HepG2 (cell line): ENCODE measurements at regions not wholly inside any gene's neighbourhood (a gene's known extent, or its start where the extent isn't known, plus 50 kb on each side); places are given as distances from the start of the nearest gene placed in this dataset.

Experiments used
- ATAC-seq: fragments of 200-7000 bp; cut with Tn5 transposase; 3 replicates; pipeline ENCODE4 v1.9.1; 2020; ENCODE audit warnings: mild to moderate bottlenecking, moderate library complexity
- BruUV-seq: library from RNA; stranded (reverse); fragments of 400-500 nt; replicated peaks from 2 replicates; lab custom pipeline; 2021; lab: Mats Ljungman, UMichigan
- CTCF ChIA-PET: fragments of 300-600 bp; formaldehyde crosslinking; extraction: SDS; loops from one replicate; lab custom pipeline; 2021; ENCODE audit warnings: low total read pairs, inconsistent platforms, low intra/inter-chr PET ratio; lab: Yijun Ruan, JAX
- POLR2A ChIA-PET: fragments of 350-600 bp; sonication (Branson Sonifier 250); formaldehyde crosslinking; loops from one replicate; lab custom pipeline; 2020; ENCODE audit warnings: antibody characterized with exemption, inconsistent platforms; lab: Yijun Ruan, JAX
- DNase-seq: peaks from one replicate; pipeline ENCODE4 v3.0.0-alpha.2; 2015; ENCODE audit warnings: low spot score
- FAIRE-seq: peaks from 3 replicates; lab custom pipeline; 2011; peaks lifted over from hg19 to GRCh38; lab: Jason Lieb, UNC
- H2AFZ ChIP-seq: one replicate; pipeline ENCODE4 v1.6.1; 2011; ENCODE audit warnings: low read length, inconsistent platforms
- H3K27ac ChIP-seq: fragments of 300-600 bp; 3 replicates; pipeline ENCODE4 v1.8.0; 2011; ENCODE audit warnings: mixed run types, mild to moderate bottlenecking, mixed read lengths, low read length, inconsistent platforms; ENCODE audit not compliant: insufficient read depth; ENCODE audit errors: extremely low read length
- H3K27me3 ChIP-seq, 2 experiments: fragments of 200-600 bp in 1 of 2; 2 replicates in 1 of 2; 3 replicates in 1 of 2; pipeline versions ENCODE4 v1.6.0 to v1.8.0; 2011; ENCODE audit warnings: low read length in 2 of 2, mild to moderate bottlenecking in 2 of 2, moderate library complexity in 2 of 2, inconsistent platforms in 1 of 2; ENCODE audit not compliant: insufficient read depth in 2 of 2, control insufficient read depth in 1 of 2
- H3K36me3 ChIP-seq, 2 experiments: fragments of 200-600 bp in 1 of 2; replicated peaks in 1 of 2; 2 replicates in 1 of 2; 3 replicates in 1 of 2; pipeline versions ENCODE4 v1.5.1 to v1.8.0; 2011; ENCODE audit warnings: low read length in 2 of 2, inconsistent platforms in 1 of 2; ENCODE audit not compliant: insufficient read depth in 2 of 2, control insufficient read depth in 1 of 2
- H3K4me1 ChIP-seq: 2 replicates; pipeline ENCODE4 v1.5.1; 2012; ENCODE audit warnings: low read length, inconsistent platforms; ENCODE audit not compliant: insufficient read depth
- H3K4me2 ChIP-seq: 2 replicates; pipeline ENCODE4 v1.6.0; 2011; ENCODE audit warnings: low read depth, low read length, inconsistent platforms
- H3K4me3 ChIP-seq, 3 experiments: fragments of 200-600 bp in 1 of 3; sonication (generic), shearing (Covaris generic) in 1 of 3; replicated peaks in 1 of 3; 2 replicates each; pipeline ENCODE4 v1.5.1; 2011 to 2016; ENCODE audit warnings: low read length in 3 of 3, inconsistent platforms in 2 of 3, low read depth in 2 of 3, mild to moderate bottlenecking in 2 of 3, control low read depth in 1 of 3, mixed read lengths in 1 of 3; ENCODE audit not compliant: insufficient read depth in 1 of 3
- H3K79me2 ChIP-seq: one replicate; pipeline ENCODE4 v1.6.1; 2011; ENCODE audit warnings: low read length, inconsistent platforms; ENCODE audit not compliant: insufficient read depth
- H3K9ac ChIP-seq: 2 replicates; pipeline ENCODE4 v1.6.0; 2011; ENCODE audit warnings: mild to moderate bottlenecking, low read depth, low read length, inconsistent platforms; ENCODE audit not compliant: insufficient read depth
- H3K9me3 ChIP-seq: 2 replicates; pipeline ENCODE4 v1.5.1; 2012; ENCODE audit warnings: mild to moderate bottlenecking, low read length
- H4K20me1 ChIP-seq: 2 replicates; pipeline ENCODE4 v1.6.0; 2011; ENCODE audit warnings: inconsistent platforms, mild to moderate bottlenecking, low read length, moderate library complexity; ENCODE audit not compliant: insufficient read depth
- ADNP ChIP-seq: sonication (generic); formaldehyde crosslinking; IDR thresholded peaks from 2 replicates; pipeline ENCODE4 v1.4.0; 2020; ENCODE audit warnings: missing genetic modification reagents
- ATF7 ChIP-seq, 2 experiments: fragments of 450-650 bp in 1 of 2; sonication (generic) in 1 of 2; formaldehyde crosslinking in 1 of 2; IDR thresholded peaks; 2 replicates each; pipeline versions ENCODE4 v1.4.0 to v1.6.1; 2016 to 2020; ENCODE audit warnings: antibody characterized with exemption in 1 of 2, mild to moderate bottlenecking in 1 of 2, missing genetic modification reagents in 1 of 2
- BRCA1 ChIP-seq: sonication (generic); formaldehyde crosslinking; IDR thresholded peaks from 2 replicates; pipeline ENCODE4 v1.4.0; 2020; ENCODE audit warnings: missing genetic modification reagents
- CCDC6 ChIP-seq: sonication (generic); formaldehyde crosslinking; IDR thresholded peaks from 2 replicates; pipeline ENCODE4 v1.8.1; 2022; ENCODE audit warnings: mild to moderate bottlenecking, missing genetic modification reagents, moderate library complexity
- FOXA3 ChIP-seq: IDR thresholded peaks from 2 replicates; pipeline ENCODE4 v1.6.1; 2016; ENCODE audit warnings: missing genetic modification reagents, missing compliant biosample characterization
- HMG20B ChIP-seq: conservative IDR thresholded peaks from 2 replicates; pipeline ENCODE4 v1.6.1; 2016; ENCODE audit warnings: missing genetic modification reagents, missing compliant biosample characterization
- KLF12 ChIP-seq: sonication (generic); formaldehyde crosslinking; IDR thresholded peaks from 2 replicates; pipeline ENCODE4 v1.4.0; 2020; ENCODE audit warnings: missing genetic modification reagents, borderline replicate concordance
- MED8 ChIP-seq: sonication (generic); formaldehyde crosslinking; IDR thresholded peaks from 2 replicates; pipeline ENCODE4 v1.8.1; 2023; ENCODE audit warnings: mild to moderate bottlenecking, missing genetic modification reagents; ENCODE audit not compliant: insufficient replicate concordance
- MIXL1 ChIP-seq: IDR thresholded peaks from 2 replicates; pipeline ENCODE4 v1.6.1; 2016
- NCOR1 ChIP-seq: fragments of 200-600 bp; sonication (generic); IDR thresholded peaks from 2 replicates; pipeline ENCODE4 v1.7.0; 2017; ENCODE audit warnings: antibody characterized with exemption, low read length, borderline replicate concordance
- PHF20 ChIP-seq: sonication (generic); formaldehyde crosslinking; IDR thresholded peaks from 2 replicates; pipeline ENCODE4 v1.5.0; 2020; ENCODE audit warnings: mild to moderate bottlenecking, missing genetic modification reagents
- PHF5A ChIP-seq: IDR thresholded peaks from one replicate; pipeline ENCODE4 v1.6.1; 2018; ENCODE audit warnings: low read depth, missing genetic modification reagents; ENCODE audit not compliant: unreplicated experiment
- SMAD3 ChIP-seq: sonication (generic); formaldehyde crosslinking; IDR thresholded peaks from 2 replicates; pipeline ENCODE4 v1.4.0; 2020; ENCODE audit warnings: missing genetic modification reagents
- SMC3 ChIP-seq: IDR thresholded peaks from 2 replicates; pipeline ENCODE4 v1.6.1; 2011; ENCODE audit warnings: low read length, improper control_type of control experiment
- TFE3 ChIP-seq: IDR thresholded peaks from 2 replicates; pipeline ENCODE4 v1.6.1; 2016
- ZFP1 ChIP-seq: IDR thresholded peaks from 2 replicates; pipeline ENCODE4 v1.6.1; 2016
- ZNF12 ChIP-seq: sonication (generic); formaldehyde crosslinking; IDR thresholded peaks from 2 replicates; pipeline ENCODE4 v1.5.0; 2020; ENCODE audit warnings: missing genetic modification reagents
- ZNF251 ChIP-seq: sonication (generic); formaldehyde crosslinking; IDR thresholded peaks from 2 replicates; pipeline ENCODE4 v1.9.0; 2021; ENCODE audit warnings: mild to moderate bottlenecking, missing genetic modification reagents
- ZNF547 ChIP-seq: sonication (generic); formaldehyde crosslinking; IDR thresholded peaks from 2 replicates; pipeline ENCODE4 v1.5.1; 2020; ENCODE audit warnings: mild to moderate bottlenecking, missing genetic modification reagents
- ZNF614 ChIP-seq: IDR thresholded peaks from 2 replicates; pipeline ENCODE4 v1.6.1; 2018; ENCODE audit warnings: missing biosample characterization, missing genetic modification reagents, inconsistent platforms, borderline replicate concordance
- ZNF691 ChIP-seq: sonication (generic); formaldehyde crosslinking; IDR thresholded peaks from 2 replicates; pipeline ENCODE4 v1.4.0; 2020; ENCODE audit warnings: missing genetic modification reagents, low read depth, mild to moderate bottlenecking, borderline replicate concordance
- ZNF713 ChIP-seq: sonication (generic); formaldehyde crosslinking; IDR thresholded peaks from 2 replicates; pipeline ENCODE4 v1.4.0; 2020; ENCODE audit warnings: mild to moderate bottlenecking, missing genetic modification reagents
- WGBS: methylation state at CpG from one replicate; pipeline ENCODE4 v1.1.6; 2017; ENCODE audit warnings: low lambda C conversion rate; 5-methylcytosine and 5-hydroxymethylcytosine counted together
- in situ Hi-C: cut with HindIII; loops from 2 replicates; pipeline ENCODE4 v1.10.0; 2017; ENCODE audit warnings: low pct_unique_long_range_greater_than_20kb; ENCODE audit not compliant: extremely low pct_ligation_motif_present
- intact Hi-C: fragments of 100-400 bp; cut with micrococcal nuclease; formaldehyde crosslinking; loops from one replicate; pipeline ENCODE4 v1.10.0; 2022; ENCODE audit not compliant: unreplicated experiment

DNA sequence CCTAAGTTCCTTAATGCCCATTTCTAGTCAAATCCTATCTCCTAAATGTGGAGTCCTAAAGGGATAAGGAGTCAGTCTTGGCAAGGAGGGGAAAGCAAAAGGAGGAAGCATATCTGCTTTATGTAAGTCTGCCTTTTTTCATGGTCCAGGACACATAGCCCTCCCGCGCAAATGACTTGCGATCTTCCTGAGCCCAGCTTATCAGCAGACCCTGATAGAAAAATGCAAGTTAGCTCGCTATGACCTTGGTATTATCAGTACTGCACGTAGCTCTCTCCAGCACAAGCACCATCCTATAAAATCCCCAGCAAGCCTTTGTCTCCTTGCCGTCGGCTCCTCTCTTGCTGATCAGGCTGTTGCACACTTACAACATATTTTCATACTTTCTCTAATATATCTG, 281.4 kb upstream of the KCNH7 start:
- CTCF ChIA-PET, result no interaction called here
- DNase-seq, result no peak
- no peaks in the 10 kb centered on the region for H3K27me3 ChIP-seq
- 16% methylated on average over 7 of the region's 7 CpGs for WGBS
- TF ChIP-seq ATF7 (IDR thresholded peaks at IDR 0.05) (no peak), ATF7 (CRISPR knock-in tag; IDR thresholded peaks at IDR 0.05) (no peak), ADNP (CRISPR knock-in tag) (no peak), ZNF691 (CRISPR knock-in tag) (no peak), HMG20B (CRISPR knock-in tag) (no peak), MIXL1 (CRISPR knock-in tag) (no peak), KLF12 (no peak), ZFP1 (CRISPR knock-in tag) (no peak), NCOR1 (no peak), ZNF547 (CRISPR knock-in tag) (no peak)
- POLR2A ChIA-PET, result no interaction called here
- ATAC-seq, result peak; percentile 54
- H2AFZ ChIP-seq, result no peak overlapping the region
- no peaks in the 10 kb centered on the region for H3K4me1 ChIP-seq
- peak; percentile 23 for FAIRE-seq
- BruUV-seq, result no TSS peak
- H3K4me2 ChIP-seq, result no peak overlapping the region
- no peaks in the 10 kb centered on the region for H3K36me3 ChIP-seq
- intact Hi-C loops, result no loop called here
- H3K4me3 ChIP-seq, result no peak overlapping the region
- no peak overlapping the region for H3K9ac ChIP-seq
- H4K20me1 ChIP-seq, result no peaks in the 10 kb centered on the region
- H3K9me3 ChIP-seq, result no peaks in the 10 kb centered on the region
- no peaks in the 10 kb centered on the region for H3K79me2 ChIP-seq
- no peak overlapping the region for H3K27ac ChIP-seq
- in situ Hi-C loops, result no loop called here

DNA sequence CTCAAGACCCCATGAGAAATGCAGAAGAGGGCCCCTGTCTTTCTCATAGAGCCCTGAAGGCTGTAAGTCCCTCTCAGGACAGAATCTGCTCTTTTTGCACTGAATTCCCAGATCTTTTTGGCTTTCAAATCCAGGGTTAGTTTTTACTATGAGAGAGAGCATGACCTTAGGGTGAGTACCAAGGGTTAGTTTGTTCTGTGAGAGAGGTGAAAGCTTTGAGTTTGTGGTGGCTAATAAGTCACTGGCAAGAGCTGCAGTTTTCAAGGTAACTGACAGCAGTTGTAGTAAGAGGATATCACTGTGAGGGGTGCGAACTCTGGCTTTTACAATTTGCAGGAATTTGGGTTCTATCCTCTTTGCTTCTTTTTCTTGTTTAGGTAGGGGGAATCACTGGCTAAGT, 248.4 kb upstream of the KCNH7 start:
- 39% methylated on average over 1 of the region's 1 CpG for WGBS
- CTCF ChIA-PET, result no interaction called here

More for the DNA sequence above, 248.4 kb upstream of the KCNH7 start:
- Histone ChIP-seq H3K9me3 (no peaks in the 10 kb centered on the region), H4K20me1 (no peaks in the 10 kb centered on the region), H3K4me2 (no peak overlapping the region), H3K9ac (no peak overlapping the region), H2AFZ (no peak overlapping the region), H3K27me3 (no peaks in the 10 kb centered on the region; a peak in 1 of 5 replicates), H3K27ac (no peak overlapping the region), H3K4me1 (no peaks in the 10 kb centered on the region), H3K36me3 (no peaks in the 10 kb centered on the region), H3K4me3 (no peak overlapping the region), H3K79me2 (no peaks in the 10 kb centered on the region)
- no peak for DNase-seq
- POLR2A ChIA-PET, result no interaction called here
- intact Hi-C loops, result no loop called here
- ATAC-seq, result no peak
- FAIRE-seq, result no peak
- no TSS peak for BruUV-seq
- TF ChIP-seq TFE3 (CRISPR knock-in tag) (no peak), SMC3 (no peak), MED8 (CRISPR knock-in tag) (no peak), PHF20 (CRISPR knock-in tag) (no peak), SMAD3 (no peak), ZNF12 (CRISPR knock-in tag) (no peak), BRCA1 (no peak), ZNF547 (CRISPR knock-in tag) (no peak), ZNF614 (CRISPR knock-in tag) (no peak), ZNF251 (CRISPR knock-in tag) (no peak), CCDC6 (CRISPR knock-in tag) (no peak), PHF5A (CRISPR knock-in tag) (no peak), FOXA3 (CRISPR knock-in tag) (no peak), ZNF713 (no peak)
- TF ChIP-seq, all 625 proteins: peak for 0
- in situ Hi-C loops, result no loop called here
